ENCODE measurements at regions not wholly inside any gene's neighbourhood (a gene's known extent, or its start where the extent isn't known, plus 50 kb on each side); places are given as distances from the start of the nearest gene placed in this dataset.

- TF ChIP-seq EZH2phosphoT487 (IDR thresholded peaks at IDR 0.05; ENCODE audit: unreplicated experiment) (no peak), POLR2AphosphoS5 (IDR thresholded peaks at IDR 0.05; ENCODE audit: low read depth) (no peak), ZNF114 (CRISPR knock-in tag; IDR thresholded peaks at IDR 0.05) (no peak), CREB1 (CRISPR knock-in tag; IDR thresholded peaks at IDR 0.05; ENCODE audit: low read depth) (no peak)
These were observed 1494.9 kb upstream of the MIR17HG start (continued) for GRCh38 chr13:89852570-89852969.

GRCh38 chr13:89856512-89856911, 1491.0 kb upstream of the MIR17HG start:
- Mint-ChIP-seq H3K27me3 (ENCODE audit: insufficient read depth, low read depth, poor library complexity) (no peaks in the 10 kb centered on the region), H3K4me3 (no peak overlapping the region), H3K27ac (no peak overlapping the region), H3K9me3 (no peaks in the 10 kb centered on the region), H3K36me3 (ENCODE audit: low read depth) (no peaks in the 10 kb centered on the region), H3K4me1 (no peaks in the 10 kb centered on the region)
- Histone ChIP-seq H3K27me3 (ENCODE audit: insufficient read depth) (no peaks in the 10 kb centered on the region), H2AFZ (no peak overlapping the region), H3K4me3 (no peak overlapping the region), H3K27ac (ENCODE audit: low read depth) (no peak overlapping the region), H3K4me1 (ENCODE audit: insufficient read depth) (no peaks in the 10 kb centered on the region), H3F3A (replicated peaks; ENCODE audit: low read depth) (no peaks in the 10 kb centered on the region), H4K20me1 (replicated peaks; ENCODE audit: insufficient read depth) (no peaks in the 10 kb centered on the region), H3K9me2 (ENCODE audit: insufficient read depth) (no peaks in the 10 kb centered on the region), H3K36me3 (ENCODE audit: insufficient read depth) (no peaks in the 10 kb centered on the region), H3K79me2 (replicated peaks; ENCODE audit: insufficient read depth) (no peaks in the 10 kb centered on the region), H3K4me2 (no peak overlapping the region)
- TF ChIP-seq ZNF114 (CRISPR knock-in tag; IDR thresholded peaks at IDR 0.05) (no peak), NANOG (IDR thresholded peaks at IDR 0.05; ENCODE audit: borderline replicate concordance) (no peak), EZH2 (IDR thresholded peaks at IDR 0.05; ENCODE audit: low read depth, unreplicated experiment) (no peak), JUNB (IDR thresholded peaks at IDR 0.05; ENCODE audit: unreplicated experiment) (no peak), STAT1 (IDR thresholded peaks at IDR 0.05; ENCODE audit: unreplicated experiment) (no peak), REST (IDR thresholded peaks at IDR 0.05; ENCODE audit: unreplicated experiment) (no peak), CTCF (conservative IDR thresholded peaks at IDR 0.05; ENCODE audit: low read depth in 2 of 2) (no peak), ZNF331 (CRISPR knock-in tag; IDR thresholded peaks at IDR 0.05; ENCODE audit: low read depth) (no peak), ETS1 (IDR thresholded peaks at IDR 0.05) (no peak), EZH2phosphoT487 (IDR thresholded peaks at IDR 0.05; ENCODE audit: unreplicated experiment) (no peak), ZNF462 (CRISPR knock-in tag; IDR thresholded peaks at IDR 0.05) (no peak), CREB1 (CRISPR knock-in tag; IDR thresholded peaks at IDR 0.05; ENCODE audit: low read depth) (no peak), POLR2AphosphoS5 (IDR thresholded peaks at IDR 0.05; ENCODE audit: low read depth) (no peak)
- no peak for DNase-seq (ENCODE audit: low spot score)
- ATAC-seq: no peak

All from GM23338 (cell line).